Prostate gland (tissue), 2 donors: ENCODE measurements at regions not wholly inside any gene's neighbourhood (a gene's known extent, or its start where the extent isn't known, plus 50 kb on each side); places are given as distances from the start of the nearest gene placed in this dataset.

Experiments used
- CTCF ChIP-seq, 4 experiments: fragments of 200-600 bp in 2 of 4; fragments of 450-650 bp in 2 of 4; sonication (generic) in 2 of 4; IDR thresholded peaks; 1 replicate in 3 of 4; 2 replicates in 1 of 4; pipeline ENCODE4 v1.5.1; 2016 to 2019; ENCODE audit warnings: antibody characterized with exemption in 4 of 4, mild to moderate bottlenecking in 2 of 4, moderate library complexity in 2 of 4
- POLR2A ChIP-seq: fragments of 450-650 bp; IDR thresholded peaks from one replicate; pipeline ENCODE4 v1.6.1; 2016; ENCODE audit warnings: antibody characterized with exemption, mild to moderate bottlenecking
- POLR2AphosphoS5 ChIP-seq: sonication (generic); formaldehyde crosslinking; IDR thresholded peaks from one replicate; pipeline ENCODE4 v1.6.1; 2017; ENCODE audit warnings: antibody characterized with exemption

GRCh38 chr3:174613173-174613572, 246.0 kb upstream of the NAALADL2 start:
- TF ChIP-seq POLR2AphosphoS5 (no peak), CTCF (IDR thresholded peaks at IDR 0.05) (no peak), POLR2A (no peak)
